WERI-Rb-1 (cell line): ENCODE measurements at regions not wholly inside any gene's neighbourhood (a gene's known extent, or its start where the extent isn't known, plus 50 kb on each side); places are given as distances from the start of the nearest gene placed in this dataset.

Source experiments
- DNase-seq: peaks from one replicate; pipeline ENCODE4 v3.0.0-alpha.2; 2020
- H3K27ac ChIP-seq: fragments of 250-450 bp; sonication (Bioruptor Pico); 2 replicates; pipeline ENCODE4 v1.5.1; 2020; ENCODE audit warnings: mild to moderate bottlenecking, moderate library complexity
- H3K27me3 ChIP-seq: fragments of 250-450 bp; sonication (Bioruptor Pico); 2 replicates; pipeline ENCODE4 v1.5.1; 2021; ENCODE audit warnings: mild to moderate bottlenecking, low read depth, moderate library complexity; ENCODE audit not compliant: insufficient read depth, severe bottlenecking
- H3K36me3 ChIP-seq: fragments of 250-450 bp; sonication (Bioruptor Pico); 2 replicates; pipeline ENCODE4 v1.5.1; 2020; ENCODE audit warnings: mild to moderate bottlenecking, moderate library complexity
- H3K4me3 ChIP-seq: 2 replicates; pipeline ENCODE4 v1.5.1; 2011; ENCODE audit warnings: low read depth, mild to moderate bottlenecking, control low read depth, low read length
- H3K9me3 ChIP-seq: fragments of 250-450 bp; sonication (Bioruptor Pico); 2 replicates; pipeline ENCODE4 v1.5.1; 2021; ENCODE audit warnings: mild to moderate bottlenecking, moderate library complexity; ENCODE audit not compliant: severe bottlenecking
- TF ChIP-seq, protein P1 (sequence below): IDR thresholded peaks from 2 replicates; pipeline ENCODE4 v1.5.1; 2011; ENCODE audit warnings: low read depth, mild to moderate bottlenecking, control low read depth, inconsistent platforms, low read length

DNA sequence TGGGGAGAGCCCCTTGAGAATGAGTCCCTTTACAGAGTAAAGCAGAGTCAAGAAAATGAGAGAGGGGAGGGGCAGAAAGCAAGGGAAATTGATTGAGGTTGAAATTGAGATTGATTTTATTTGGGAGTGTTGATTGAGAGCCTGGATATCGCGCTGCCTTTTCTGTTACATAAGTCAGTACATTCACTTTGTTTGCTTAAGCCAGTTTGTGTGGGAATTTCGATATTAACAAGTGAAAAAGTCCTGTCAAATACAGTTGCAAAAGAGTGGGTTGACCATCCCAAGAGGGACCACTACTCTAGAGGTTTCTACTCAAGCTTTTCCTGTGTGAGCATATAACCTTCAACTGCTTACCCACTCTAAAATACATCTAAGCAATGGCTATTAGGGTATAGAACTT, 331.4 kb upstream of the AZI2 start:
- Histone ChIP-seq H3K4me3 (no peak overlapping the region), H3K36me3 (no peaks in the 10 kb centered on the region), H3K27me3 (no peaks in the 10 kb centered on the region), H3K27ac (no peak overlapping the region), H3K9me3 (no peaks in the 10 kb centered on the region)
- TF ChIP-seq, protein P1, sequence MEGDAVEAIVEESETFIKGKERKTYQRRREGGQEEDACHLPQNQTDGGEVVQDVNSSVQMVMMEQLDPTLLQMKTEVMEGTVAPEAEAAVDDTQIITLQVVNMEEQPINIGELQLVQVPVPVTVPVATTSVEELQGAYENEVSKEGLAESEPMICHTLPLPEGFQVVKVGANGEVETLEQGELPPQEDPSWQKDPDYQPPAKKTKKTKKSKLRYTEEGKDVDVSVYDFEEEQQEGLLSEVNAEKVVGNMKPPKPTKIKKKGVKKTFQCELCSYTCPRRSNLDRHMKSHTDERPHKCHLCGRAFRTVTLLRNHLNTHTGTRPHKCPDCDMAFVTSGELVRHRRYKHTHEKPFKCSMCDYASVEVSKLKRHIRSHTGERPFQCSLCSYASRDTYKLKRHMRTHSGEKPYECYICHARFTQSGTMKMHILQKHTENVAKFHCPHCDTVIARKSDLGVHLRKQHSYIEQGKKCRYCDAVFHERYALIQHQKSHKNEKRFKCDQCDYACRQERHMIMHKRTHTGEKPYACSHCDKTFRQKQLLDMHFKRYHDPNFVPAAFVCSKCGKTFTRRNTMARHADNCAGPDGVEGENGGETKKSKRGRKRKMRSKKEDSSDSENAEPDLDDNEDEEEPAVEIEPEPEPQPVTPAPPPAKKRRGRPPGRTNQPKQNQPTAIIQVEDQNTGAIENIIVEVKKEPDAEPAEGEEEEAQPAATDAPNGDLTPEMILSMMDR = no peak
- DNase-seq = no peak

DNA sequence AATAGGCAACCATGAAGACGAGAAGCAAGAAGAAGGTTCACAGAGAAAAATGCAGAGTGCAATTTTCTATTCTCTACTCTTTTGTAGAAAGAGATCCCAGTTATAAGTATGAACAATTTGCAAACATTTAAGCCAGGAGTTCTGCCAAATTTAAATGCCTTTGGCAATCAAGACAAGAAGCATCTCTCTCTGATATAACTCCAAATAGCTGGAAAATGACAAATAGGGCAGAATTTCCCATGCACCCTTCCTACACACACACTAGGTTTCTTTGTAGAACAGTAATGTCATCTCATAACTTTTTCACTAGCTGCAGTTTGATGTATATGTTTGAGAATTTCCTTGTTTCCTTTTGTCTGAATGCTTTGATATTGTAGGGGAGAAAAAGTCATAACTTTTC, 333.5 kb upstream of the AZI2 start:
- DNase-seq = no peak
- Histone ChIP-seq H3K9me3 (no peaks in the 10 kb centered on the region), H3K27ac (no peak overlapping the region), H3K36me3 (no peaks in the 10 kb centered on the region), H3K4me3 (no peak overlapping the region), H3K27me3 (no peaks in the 10 kb centered on the region)
- TF ChIP-seq, protein P1 = no peak

DNA sequence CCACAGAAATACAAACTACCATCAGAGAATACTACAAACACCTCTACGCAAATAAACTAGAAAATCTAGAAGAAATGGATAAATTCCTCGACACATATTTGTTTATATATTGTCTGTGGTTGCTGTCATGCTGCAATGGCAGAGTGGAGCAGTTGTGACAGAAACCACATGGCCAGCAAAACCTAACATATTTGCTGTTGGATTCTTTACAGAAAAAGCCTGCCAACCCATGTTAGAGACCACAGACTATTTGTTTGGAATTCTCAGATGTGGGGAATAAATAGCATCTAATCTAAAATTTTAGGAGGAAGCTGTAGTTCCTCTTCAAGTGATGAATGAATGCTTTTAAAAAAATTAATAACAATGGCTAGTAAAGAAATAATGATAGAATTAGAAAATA, 341.6 kb upstream of the AZI2 start:
- no peaks in the 10 kb centered on the region for H3K9me3 ChIP-seq
- no peaks in the 10 kb centered on the region for H3K36me3 ChIP-seq
- DNase-seq = no peak
- TF ChIP-seq, protein P1 = no peak
- no peak overlapping the region for H3K27ac ChIP-seq
- H3K4me3 ChIP-seq = no peak overlapping the region
- no peaks in the 10 kb centered on the region for H3K27me3 ChIP-seq

DNA sequence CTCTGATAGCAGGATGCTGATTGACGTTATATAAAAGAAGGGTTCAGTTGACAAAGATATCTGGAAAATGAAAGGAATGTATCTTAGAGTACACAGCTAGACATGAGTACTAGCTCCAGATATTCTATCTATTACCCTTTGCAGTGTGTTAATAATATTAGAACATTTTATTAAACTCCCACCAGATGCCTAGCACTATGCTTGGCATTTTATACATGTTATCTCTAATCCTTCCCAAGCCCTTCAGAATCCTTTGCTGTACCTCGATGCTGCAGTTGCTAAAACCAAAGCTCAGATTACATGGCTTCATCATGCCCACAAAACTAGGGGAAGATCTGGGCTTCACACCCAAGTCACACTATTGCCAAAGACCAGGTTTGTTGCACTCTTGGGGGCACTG, 350.1 kb upstream of the AZI2 start:
- DNase-seq = no peak
- TF ChIP-seq, protein P1 = no peak

DNA sequence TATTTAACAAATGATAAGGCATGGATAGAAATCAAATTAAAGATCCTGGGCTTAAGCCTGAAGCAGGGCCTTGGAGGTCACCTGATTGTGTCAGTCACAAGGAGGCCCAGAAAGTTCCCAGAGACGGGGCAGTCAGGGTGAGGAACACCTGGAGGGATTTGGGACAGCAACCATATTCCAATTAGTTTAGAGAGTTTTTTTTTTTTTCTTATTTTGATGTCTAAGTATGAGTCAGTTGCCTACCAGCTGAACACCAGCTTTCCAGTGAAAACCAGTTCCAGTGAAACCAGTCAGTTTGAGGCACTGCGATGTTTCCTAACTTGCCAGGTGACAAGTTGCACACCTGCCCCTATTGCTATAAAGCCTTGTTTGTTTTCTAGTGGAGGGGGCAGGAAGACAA, 350.7 kb upstream of the AZI2 start:
- no peaks in the 10 kb centered on the region for H3K9me3 ChIP-seq
- TF ChIP-seq, protein P1 = no peak

More for the DNA sequence above, 350.1 kb upstream of the AZI2 start:
- no peaks in the 10 kb centered on the region for H3K36me3 ChIP-seq
- no peaks in the 10 kb centered on the region for H3K27me3 ChIP-seq
- H3K4me3 ChIP-seq = no peak overlapping the region
- no peaks in the 10 kb centered on the region for H3K9me3 ChIP-seq
- no peak overlapping the region for H3K27ac ChIP-seq

GRCh38 chr3:28700728-28701127, 352.1 kb upstream of the AZI2 start:
- no peak for DNase-seq
- Histone ChIP-seq H3K9me3 (no peaks in the 10 kb centered on the region), H3K27me3 (no peaks in the 10 kb centered on the region), H3K27ac (no peak overlapping the region), H3K4me3 (no peak overlapping the region), H3K36me3 (no peaks in the 10 kb centered on the region)
- TF ChIP-seq, protein P1 = no peak

More for the DNA sequence above, 350.7 kb upstream of the AZI2 start:
- Histone ChIP-seq H3K4me3 (no peak overlapping the region), H3K36me3 (no peaks in the 10 kb centered on the region), H3K27ac (no peak overlapping the region), H3K27me3 (no peaks in the 10 kb centered on the region)
- DNase-seq = no peak
